Astrocyte (in vitro differentiated cells and primary cell): ENCODE measurements at regions not wholly inside any gene's neighbourhood (a gene's known extent, or its start where the extent isn't known, plus 50 kb on each side); places are given as distances from the start of the nearest gene placed in this dataset.

Source experiments
- DNase-seq: peaks from one replicate; pipeline ENCODE4 v3.0.0-alpha.2; 2010; ENCODE audit warnings: low read depth
- FAIRE-seq: peaks from 2 replicates; lab custom pipeline; 2011; peaks lifted over from hg19 to GRCh38; lab: Jason Lieb, UNC
- H2AFZ ChIP-seq: 2 replicates; pipeline ENCODE4 v1.6.0; 2012; ENCODE audit warnings: low read depth, low read length, inconsistent platforms
- H3K27ac ChIP-seq: 2 replicates; pipeline ENCODE4 v1.5.1; 2011; ENCODE audit warnings: low read depth, low read length, inconsistent platforms
- H3K27me3 ChIP-seq: 2 replicates; pipeline ENCODE4 v1.6.0; 2011; ENCODE audit warnings: low read length, inconsistent platforms; ENCODE audit not compliant: insufficient read depth
- H3K36me3 ChIP-seq: 2 replicates; pipeline ENCODE4 v1.5.1; 2011; ENCODE audit warnings: low read length, inconsistent platforms; ENCODE audit not compliant: insufficient read depth
- H3K4me1 ChIP-seq: 2 replicates; pipeline ENCODE4 v1.5.1; 2011; ENCODE audit warnings: low read length, inconsistent platforms; ENCODE audit not compliant: insufficient read depth
- H3K4me2 ChIP-seq: 2 replicates; pipeline ENCODE4 v1.6.0; 2012; ENCODE audit warnings: low read length, inconsistent platforms
- H3K4me3 ChIP-seq: 2 replicates; pipeline ENCODE4 v1.5.1; 2011; ENCODE audit warnings: low read depth, mild to moderate bottlenecking, low read length, inconsistent platforms; ENCODE audit not compliant: insufficient read depth
- H3K79me2 ChIP-seq: 2 replicates; pipeline ENCODE4 v1.6.0; 2012; ENCODE audit warnings: mild to moderate bottlenecking, low read length, inconsistent platforms; ENCODE audit not compliant: insufficient read depth
- H3K9ac ChIP-seq: 2 replicates; pipeline ENCODE4 v1.6.0; 2012; ENCODE audit warnings: mild to moderate bottlenecking, low read length, inconsistent platforms
- H3K9me3 ChIP-seq: 2 replicates; pipeline ENCODE4 v1.5.1; 2012; ENCODE audit warnings: low read depth, mild to moderate bottlenecking, low read length, inconsistent platforms; ENCODE audit not compliant: insufficient read depth
- H4K20me1 ChIP-seq: 2 replicates; pipeline ENCODE4 v1.6.0; 2012; ENCODE audit warnings: low read length, inconsistent platforms; ENCODE audit not compliant: insufficient read depth
- H3K27ac Mint-ChIP-seq: one replicate; pipeline ENCODE4 v1.8.0; 2021; ENCODE audit warnings: mild to moderate bottlenecking, mixed read lengths; ENCODE audit not compliant: unreplicated experiment
- H3K27me3 Mint-ChIP-seq: one replicate; pipeline ENCODE4 v1.8.0; 2021; ENCODE audit warnings: low read depth, mixed read lengths; ENCODE audit not compliant: unreplicated experiment
- H3K36me3 Mint-ChIP-seq: one replicate; pipeline ENCODE4 v1.8.0; 2021; ENCODE audit warnings: low read depth, mixed read lengths; ENCODE audit not compliant: unreplicated experiment
- H3K4me1 Mint-ChIP-seq: one replicate; pipeline ENCODE4 v1.8.0; 2021; ENCODE audit warnings: low read depth, mixed read lengths; ENCODE audit not compliant: unreplicated experiment
- H3K4me3 Mint-ChIP-seq: one replicate; pipeline ENCODE4 v1.8.0; 2021; ENCODE audit warnings: mild to moderate bottlenecking, moderate library complexity, mixed read lengths; ENCODE audit not compliant: unreplicated experiment
- H3K9me3 Mint-ChIP-seq: one replicate; pipeline ENCODE4 v1.8.0; 2021; ENCODE audit warnings: mild to moderate bottlenecking, mixed read lengths; ENCODE audit not compliant: unreplicated experiment
- EZH2 ChIP-seq: IDR thresholded peaks from 2 replicates; pipeline ENCODE4 v1.6.1; 2012; ENCODE audit warnings: mild to moderate bottlenecking, low read length, inconsistent platforms; ENCODE audit not compliant: insufficient read depth
- TF ChIP-seq, protein P1 (sequence below): IDR thresholded peaks from 2 replicates; pipeline ENCODE4 v1.5.1; 2011; ENCODE audit warnings: low read depth, mild to moderate bottlenecking, inconsistent platforms, low read length, moderate library complexity; ENCODE audit not compliant: insufficient read depth

- H3K9ac ChIP-seq, result no peak overlapping the region
- Mint-ChIP-seq H3K36me3 (no peaks in the 10 kb centered on the region), H3K27me3 (no peaks in the 10 kb centered on the region), H3K27ac (no peak overlapping the region), H3K9me3 (peaks cover 3% of the 10 kb centered on the region), H3K4me3 (no peak overlapping the region), H3K4me1 (no peaks in the 10 kb centered on the region)
- no peaks in the 10 kb centered on the region for H3K4me1 ChIP-seq
- no peaks in the 10 kb centered on the region for H3K9me3 ChIP-seq
- no peak overlapping the region for H2AFZ ChIP-seq
- FAIRE-seq (no peak), DNase-seq (no peak)
- no peaks in the 10 kb centered on the region for H3K27me3 ChIP-seq
- no peak overlapping the region for H3K27ac ChIP-seq
- H3K36me3 ChIP-seq, result no peaks in the 10 kb centered on the region
- TF ChIP-seq EZH2, result no peak
- TF ChIP-seq, protein P1, sequence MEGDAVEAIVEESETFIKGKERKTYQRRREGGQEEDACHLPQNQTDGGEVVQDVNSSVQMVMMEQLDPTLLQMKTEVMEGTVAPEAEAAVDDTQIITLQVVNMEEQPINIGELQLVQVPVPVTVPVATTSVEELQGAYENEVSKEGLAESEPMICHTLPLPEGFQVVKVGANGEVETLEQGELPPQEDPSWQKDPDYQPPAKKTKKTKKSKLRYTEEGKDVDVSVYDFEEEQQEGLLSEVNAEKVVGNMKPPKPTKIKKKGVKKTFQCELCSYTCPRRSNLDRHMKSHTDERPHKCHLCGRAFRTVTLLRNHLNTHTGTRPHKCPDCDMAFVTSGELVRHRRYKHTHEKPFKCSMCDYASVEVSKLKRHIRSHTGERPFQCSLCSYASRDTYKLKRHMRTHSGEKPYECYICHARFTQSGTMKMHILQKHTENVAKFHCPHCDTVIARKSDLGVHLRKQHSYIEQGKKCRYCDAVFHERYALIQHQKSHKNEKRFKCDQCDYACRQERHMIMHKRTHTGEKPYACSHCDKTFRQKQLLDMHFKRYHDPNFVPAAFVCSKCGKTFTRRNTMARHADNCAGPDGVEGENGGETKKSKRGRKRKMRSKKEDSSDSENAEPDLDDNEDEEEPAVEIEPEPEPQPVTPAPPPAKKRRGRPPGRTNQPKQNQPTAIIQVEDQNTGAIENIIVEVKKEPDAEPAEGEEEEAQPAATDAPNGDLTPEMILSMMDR, result no peak
- H3K4me2 ChIP-seq, result no peak overlapping the region
- H4K20me1 ChIP-seq, result no peaks in the 10 kb centered on the region
- H3K79me2 ChIP-seq, result no peaks in the 10 kb centered on the region
- no peak overlapping the region for H3K4me3 ChIP-seq
Measured at GRCh38 chr5:17837757-17838156, 203.5 kb downstream of the TAF11L14 start.

GRCh38 chr5:17838469-17838868, 204.2 kb downstream of the TAF11L14 start:
- no peak for FAIRE-seq

DNA sequence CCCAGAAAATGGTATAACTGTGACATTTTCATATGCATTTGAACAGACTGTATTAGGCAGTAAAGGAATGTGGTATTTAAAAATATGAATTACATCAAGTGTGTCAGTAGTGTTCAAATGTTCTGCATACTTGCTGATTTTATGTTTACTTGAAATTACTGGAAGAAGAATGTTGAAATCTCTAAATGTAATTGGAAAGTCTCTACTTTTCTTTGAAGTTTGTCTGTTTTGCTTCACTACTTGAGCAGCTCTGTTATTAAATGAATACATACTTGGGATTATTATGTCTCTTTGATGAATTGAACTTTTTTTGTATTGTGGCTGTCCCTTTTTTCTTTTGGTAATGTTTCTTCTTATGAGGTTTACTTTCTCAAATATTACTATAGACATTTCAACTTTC, 205.6 kb downstream of the TAF11L14 start:
- Histone ChIP-seq H3K79me2 (no peaks in the 10 kb centered on the region), H3K27me3 (no peaks in the 10 kb centered on the region), H4K20me1 (no peaks in the 10 kb centered on the region), H3K27ac (no peak overlapping the region), H3K4me3 (no peak overlapping the region), H3K4me2 (no peak overlapping the region), H2AFZ (no peak overlapping the region), H3K9me3 (no peaks in the 10 kb centered on the region), H3K9ac (no peak overlapping the region), H3K36me3 (no peaks in the 10 kb centered on the region), H3K4me1 (no peaks in the 10 kb centered on the region)
- TF ChIP-seq EZH2, result no peak
- TF ChIP-seq, protein P1, result no peak
- Mint-ChIP-seq H3K27ac (no peak overlapping the region), H3K9me3 (peaks cover 3% of the 10 kb centered on the region), H3K27me3 (no peaks in the 10 kb centered on the region), H3K4me3 (no peak overlapping the region), H3K4me1 (no peaks in the 10 kb centered on the region), H3K36me3 (no peaks in the 10 kb centered on the region)
- no peak for DNase-seq
- FAIRE-seq, result no peak

More at GRCh38 chr5:17838469-17838868, 204.2 kb downstream of the TAF11L14 start:
- Histone ChIP-seq H4K20me1 (no peaks in the 10 kb centered on the region), H3K9ac (no peak overlapping the region), H3K36me3 (no peaks in the 10 kb centered on the region), H3K27ac (no peak overlapping the region), H3K79me2 (no peaks in the 10 kb centered on the region), H3K4me2 (no peak overlapping the region), H3K27me3 (no peaks in the 10 kb centered on the region), H2AFZ (peak overlapping the region; percentile 49), H3K4me3 (no peak overlapping the region), H3K9me3 (no peaks in the 10 kb centered on the region), H3K4me1 (no peaks in the 10 kb centered on the region)
- no peak overlapping the region for H3K4me3 Mint-ChIP-seq
- peaks cover 3% of the 10 kb centered on the region for H3K9me3 Mint-ChIP-seq
- no peaks in the 10 kb centered on the region for H3K27me3 Mint-ChIP-seq
- H3K36me3 Mint-ChIP-seq, result no peaks in the 10 kb centered on the region
- no peak overlapping the region for H3K27ac Mint-ChIP-seq
- TF ChIP-seq EZH2, result no peak
- TF ChIP-seq, protein P1, result no peak
- DNase-seq, result no peak
- no peaks in the 10 kb centered on the region for H3K4me1 Mint-ChIP-seq
